RWPE2 (cell line): ENCODE measurements at regions not wholly inside any gene's neighbourhood (a gene's known extent, or its start where the extent isn't known, plus 50 kb on each side); places are given as distances from the start of the nearest gene placed in this dataset.
"Not testable (repeated sequence)": the region's sequence is repeated elsewhere in the genome, so short reads cannot be mapped to it uniquely, and the experiment has no call there.

Experiments
- ATAC-seq: fragments of 200-7000 bp; cut with Tn5 transposase; 3 replicates; pipeline ENCODE4 v1.9.1; 2021; ENCODE audit warnings: low read depth
- DNase-seq: peaks from one replicate; pipeline ENCODE4 v3.0.0-alpha.2; 2020; ENCODE audit warnings: low spot score
- H3K27ac ChIP-seq: fragments of 450-650 bp; 2 replicates; pipeline ENCODE4 v1.5.1; 2017; ENCODE audit warnings: mild to moderate bottlenecking; ENCODE audit not compliant: poor library complexity, severe bottlenecking
- H3K27me3 ChIP-seq: fragments of 250-450 bp; sonication (Bioruptor Pico); 2 replicates; pipeline ENCODE4 v1.5.1; 2021; ENCODE audit warnings: mild to moderate bottlenecking, moderate library complexity; ENCODE audit not compliant: insufficient read depth, poor library complexity, severe bottlenecking
- H3K36me3 ChIP-seq: fragments of 250-450 bp; sonication (Bioruptor Pico); 2 replicates; pipeline ENCODE4 v1.5.1; 2020; ENCODE audit warnings: low read depth, mild to moderate bottlenecking, moderate library complexity
- H3K4me1 ChIP-seq: fragments of 250-450 bp; sonication (Bioruptor Pico); 2 replicates; pipeline ENCODE4 v1.5.1; 2021; ENCODE audit warnings: mild to moderate bottlenecking, moderate library complexity; ENCODE audit not compliant: insufficient read depth, poor library complexity, severe bottlenecking
- H3K4me3 ChIP-seq: fragments of 250-450 bp; sonication (Bioruptor Pico); 2 replicates; pipeline ENCODE4 v1.5.1; 2021; ENCODE audit warnings: mild to moderate bottlenecking, moderate library complexity; ENCODE audit not compliant: severe bottlenecking
- H3K9me3 ChIP-seq: fragments of 250-450 bp; sonication (Bioruptor Pico); 2 replicates; pipeline ENCODE4 v1.5.1; 2021; ENCODE audit warnings: mild to moderate bottlenecking, moderate library complexity; ENCODE audit not compliant: severe bottlenecking
- CTCF ChIP-seq: fragments of 450-650 bp; IDR thresholded peaks from one replicate; pipeline ENCODE4 v1.5.1; 2017; ENCODE audit warnings: mild to moderate bottlenecking, moderate library complexity; ENCODE audit not compliant: poor library complexity, severe bottlenecking

GRCh38 chr3:5053021-5053831, 68.9 kb upstream of the ARL8B start:
- H3K27ac ChIP-seq: no peak overlapping the region
- H3K4me3 ChIP-seq: no peak overlapping the region
- H3K9me3 ChIP-seq: no peaks in the 10 kb centered on the region
- no peaks in the 10 kb centered on the region for H3K27me3 ChIP-seq
- peaks cover 9% of the 10 kb centered on the region for H3K4me1 ChIP-seq
- no peak for DNase-seq
- H3K36me3 ChIP-seq: no peaks in the 10 kb centered on the region
- peak; percentile 15; the same call in 1 of the 3 replicates for ATAC-seq
- no peak for TF ChIP-seq CTCF

GRCh38 chr3:5054098-5054497, 68.0 kb upstream of the ARL8B start:
- H3K27me3 ChIP-seq: no peaks in the 10 kb centered on the region
- TF ChIP-seq CTCF: no peak
- no peaks in the 10 kb centered on the region for H3K9me3 ChIP-seq
- DNase-seq (no peak), ATAC-seq (no peak)
- no peak overlapping the region for H3K27ac ChIP-seq
- H3K4me1 ChIP-seq: peaks cover 9% of the 10 kb centered on the region
- no peaks in the 10 kb centered on the region for H3K36me3 ChIP-seq
- no peak overlapping the region for H3K4me3 ChIP-seq

GRCh38 chr3:5054579-5054978, 67.5 kb upstream of the ARL8B start:
- DNase-seq, H3K9me3 ChIP-seq, H3K4me1 ChIP-seq, H3K4me3 ChIP-seq, ATAC-seq, H3K36me3 ChIP-seq, H3K27ac ChIP-seq, H3K27me3 ChIP-seq: not testable (repeated sequence)

- no peak overlapping the region for H3K4me3 ChIP-seq
- DNase-seq: no peak
- H3K27me3 ChIP-seq: no peaks in the 10 kb centered on the region
- H3K36me3 ChIP-seq: no peaks in the 10 kb centered on the region
- ATAC-seq: no peak
- TF ChIP-seq CTCF: no peak
- H3K9me3 ChIP-seq: no peaks in the 10 kb centered on the region
- H3K27ac ChIP-seq: no peak overlapping the region
- H3K4me1 ChIP-seq: peaks cover 9% of the 10 kb centered on the region
Observed at GRCh38 chr3:5055357-5056110, 66.6 kb upstream of the ARL8B start.

GRCh38 chr3:5056111-5056391, 66.0 kb upstream of the ARL8B start:
- DNase-seq (no peak), ATAC-seq (no peak)
- no peak overlapping the region for H3K4me3 ChIP-seq
- H3K36me3 ChIP-seq: no peaks in the 10 kb centered on the region
- peaks cover 9% of the 10 kb centered on the region for H3K4me1 ChIP-seq
- H3K27me3 ChIP-seq: no peaks in the 10 kb centered on the region
- H3K9me3 ChIP-seq: no peaks in the 10 kb centered on the region
- no peak for TF ChIP-seq CTCF
- H3K27ac ChIP-seq: no peak overlapping the region
